Sigmoid colon (tissue), 6 donors: ENCODE measurements at regions not wholly inside any gene's neighbourhood (a gene's known extent, or its start where the extent isn't known, plus 50 kb on each side); places are given as distances from the start of the nearest gene placed in this dataset.

ENCODE experiments used
- DNase-seq: peaks from one replicate; pipeline ENCODE4 v3.0.0-alpha.2; 2019
- H3K27ac ChIP-seq, 4 donors: fragments of 200-600 bp; sonication (generic); one replicate each; pipeline ENCODE4 v1.5.1; 2016 to 2019; ENCODE audit warnings: mild to moderate bottlenecking in 1 of 4
- H3K27me3 ChIP-seq, 3 donors: fragments of 200-600 bp; sonication (generic); one replicate each; pipeline ENCODE4 v1.5.1; 2019; ENCODE audit warnings: mild to moderate bottlenecking in 1 of 3
- H3K36me3 ChIP-seq, 4 donors: fragments of 200-600 bp; sonication (generic); one replicate each; pipeline ENCODE4 v1.5.1; 2016 to 2019
- H3K4me1 ChIP-seq, 4 donors: fragments of 200-600 bp; sonication (generic); one replicate each; pipeline ENCODE4 v1.5.1; 2017 to 2019
- H3K4me3 ChIP-seq, 4 donors: fragments of 200-600 bp; sonication (generic); one replicate each; pipeline ENCODE4 v1.5.1; 2017 to 2019; ENCODE audit warnings: mild to moderate bottlenecking in 2 of 4, moderate library complexity in 1 of 4
- H3K9me3 ChIP-seq, 4 donors: fragments of 200-600 bp in 3 of 4; sonication (generic) in 3 of 4; one replicate each; pipeline versions ENCODE4 v1.5.1 to v1.6.1; 2013 to 2019
- EP300 ChIP-seq, 4 donors: sonication (generic); formaldehyde crosslinking; IDR thresholded peaks; one replicate each; pipeline ENCODE4 v1.6.1; 2017; ENCODE audit warnings: antibody characterized with exemption in 4 of 4
- POLR2A ChIP-seq, 2 donors: fragments of 450-650 bp; IDR thresholded peaks; one replicate each; pipeline ENCODE4 v1.6.1; 2016; ENCODE audit warnings: antibody characterized with exemption in 2 of 2, mild to moderate bottlenecking in 2 of 2, moderate library complexity in 2 of 2
- POLR2AphosphoS5 ChIP-seq, 4 donors: sonication (generic); formaldehyde crosslinking; IDR thresholded peaks; one replicate each; pipeline ENCODE4 v1.6.1; 2017; ENCODE audit warnings: antibody characterized with exemption in 4 of 4
- WGBS, 2 donors: extraction: QIAGEN DNeasy Blood & Tissue Kit; methylation state at CpG; one replicate each; pipeline ENCODE4 v1.1.7; 2013; 5-methylcytosine and 5-hydroxymethylcytosine counted together
- intact Hi-C: fragments of 100-400 bp; cut with DNase I; formaldehyde crosslinking; loops from one replicate; pipeline ENCODE4 v1.15.1; 2023
- TF ChIP-seq, protein P1 (sequence below), 4 experiments: fragments of 450-650 bp in 3 of 4; fragments of 200-600 bp in 1 of 4; IDR thresholded peaks; one replicate each; pipeline ENCODE4 v1.5.1; 2016 to 2019; ENCODE audit warnings: antibody characterized with exemption in 4 of 4, mild to moderate bottlenecking in 3 of 4, moderate library complexity in 2 of 4
- donor health status: healthy with polysubstance abuse.
- donor health status: healthy.

DNA sequence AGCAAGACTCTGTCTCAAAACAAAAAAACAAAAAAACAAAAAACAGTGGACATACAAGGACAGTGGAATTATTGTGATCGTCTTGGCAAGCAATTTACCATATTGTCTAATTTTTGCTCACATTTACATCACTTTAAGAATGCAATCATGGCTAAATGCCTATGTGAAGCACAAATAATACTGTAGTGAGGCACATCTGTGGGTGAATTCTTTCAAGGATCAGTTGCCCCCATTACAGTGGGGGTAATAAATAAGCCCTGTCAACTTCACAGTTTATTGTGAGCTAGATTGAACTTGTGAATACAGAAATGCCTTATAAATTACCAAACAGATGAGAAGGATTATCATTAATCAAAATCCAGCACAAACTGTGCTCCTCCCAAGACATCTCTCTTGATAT is 150.2 kb upstream of the PAPPA start:
- WGBS, 2 donors, result 85 to 91% methylated on average over 1 of the region's 1 CpG

DNA sequence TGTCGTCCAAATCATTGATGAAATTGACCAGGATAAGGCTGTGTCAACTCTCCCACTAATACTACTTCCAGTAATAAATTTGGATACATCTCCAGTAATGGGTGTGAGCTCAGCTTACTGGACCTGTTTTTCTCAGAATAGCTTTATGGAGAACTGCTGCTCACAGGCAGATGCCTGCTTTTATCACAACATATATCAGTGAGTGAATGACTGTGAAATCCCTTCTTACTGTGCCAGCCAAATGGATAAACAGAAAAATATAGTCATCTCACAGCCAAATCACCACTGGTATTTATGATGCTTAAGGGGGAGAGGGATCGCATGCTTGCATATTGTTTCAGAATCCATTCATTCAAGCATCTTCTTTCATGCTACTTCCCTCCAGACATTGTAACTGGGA is 148.4 kb upstream of the PAPPA start:
- H3K4me3 ChIP-seq, result no peak overlapping the region
- no peaks in the 10 kb centered on the region for H3K9me3 ChIP-seq
- no peaks in the 10 kb centered on the region for H3K4me1 ChIP-seq
- DNase-seq, result no peak
- TF ChIP-seq POLR2A (IDR thresholded peaks at IDR 0.05) (no peak), EP300 (IDR thresholded peaks at IDR 0.05) (no peak), POLR2AphosphoS5 (IDR thresholded peaks at IDR 0.05) (no peak)
- TF ChIP-seq, protein P1, sequence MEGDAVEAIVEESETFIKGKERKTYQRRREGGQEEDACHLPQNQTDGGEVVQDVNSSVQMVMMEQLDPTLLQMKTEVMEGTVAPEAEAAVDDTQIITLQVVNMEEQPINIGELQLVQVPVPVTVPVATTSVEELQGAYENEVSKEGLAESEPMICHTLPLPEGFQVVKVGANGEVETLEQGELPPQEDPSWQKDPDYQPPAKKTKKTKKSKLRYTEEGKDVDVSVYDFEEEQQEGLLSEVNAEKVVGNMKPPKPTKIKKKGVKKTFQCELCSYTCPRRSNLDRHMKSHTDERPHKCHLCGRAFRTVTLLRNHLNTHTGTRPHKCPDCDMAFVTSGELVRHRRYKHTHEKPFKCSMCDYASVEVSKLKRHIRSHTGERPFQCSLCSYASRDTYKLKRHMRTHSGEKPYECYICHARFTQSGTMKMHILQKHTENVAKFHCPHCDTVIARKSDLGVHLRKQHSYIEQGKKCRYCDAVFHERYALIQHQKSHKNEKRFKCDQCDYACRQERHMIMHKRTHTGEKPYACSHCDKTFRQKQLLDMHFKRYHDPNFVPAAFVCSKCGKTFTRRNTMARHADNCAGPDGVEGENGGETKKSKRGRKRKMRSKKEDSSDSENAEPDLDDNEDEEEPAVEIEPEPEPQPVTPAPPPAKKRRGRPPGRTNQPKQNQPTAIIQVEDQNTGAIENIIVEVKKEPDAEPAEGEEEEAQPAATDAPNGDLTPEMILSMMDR (IDR thresholded peaks at IDR 0.05), result no peak
- intact Hi-C loops, result no loop called here
- H3K27me3 ChIP-seq, result no peaks in the 10 kb centered on the region
- no peaks in the 10 kb centered on the region for H3K36me3 ChIP-seq
- no peak overlapping the region for H3K27ac ChIP-seq
- 74 to 75% methylated on average over 2 of the region's 2 CpGs for WGBS, 2 donors

More for the DNA sequence above, 150.2 kb upstream of the PAPPA start:
- Histone ChIP-seq H3K36me3 (no peaks in the 10 kb centered on the region), H3K4me3 (no peak overlapping the region), H3K27ac (no peak overlapping the region), H3K9me3 (no peaks in the 10 kb centered on the region), H3K4me1 (no peaks in the 10 kb centered on the region), H3K27me3 (no peaks in the 10 kb centered on the region)
- TF ChIP-seq EP300 (IDR thresholded peaks at IDR 0.05), result no peak
- TF ChIP-seq, protein P1 (IDR thresholded peaks at IDR 0.05), result no peak
- no peak for TF ChIP-seq POLR2A (IDR thresholded peaks at IDR 0.05)
- no peak for TF ChIP-seq POLR2AphosphoS5 (IDR thresholded peaks at IDR 0.05)
- no peak for DNase-seq
- intact Hi-C loops, result no loop called here

DNA sequence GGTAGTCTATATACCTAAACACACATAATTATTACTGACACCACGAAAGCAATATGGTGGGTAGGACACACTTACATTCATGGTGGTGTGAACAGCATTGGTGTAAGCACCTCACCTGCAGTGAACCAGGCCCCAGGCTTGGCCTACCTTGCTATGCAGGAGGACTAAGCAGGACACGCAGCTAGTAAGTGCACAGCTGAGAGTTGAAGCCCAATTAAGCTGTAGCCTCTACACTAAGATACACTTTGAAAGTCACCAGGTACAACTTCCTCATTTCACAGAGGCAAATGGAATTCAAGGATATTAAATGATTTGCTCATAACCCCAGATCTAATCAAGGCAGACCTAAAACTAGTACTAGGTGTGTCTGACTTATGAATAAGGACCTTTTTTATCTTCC is 145.8 kb upstream of the PAPPA start:
- intact Hi-C loops, result no loop called here

DNA sequence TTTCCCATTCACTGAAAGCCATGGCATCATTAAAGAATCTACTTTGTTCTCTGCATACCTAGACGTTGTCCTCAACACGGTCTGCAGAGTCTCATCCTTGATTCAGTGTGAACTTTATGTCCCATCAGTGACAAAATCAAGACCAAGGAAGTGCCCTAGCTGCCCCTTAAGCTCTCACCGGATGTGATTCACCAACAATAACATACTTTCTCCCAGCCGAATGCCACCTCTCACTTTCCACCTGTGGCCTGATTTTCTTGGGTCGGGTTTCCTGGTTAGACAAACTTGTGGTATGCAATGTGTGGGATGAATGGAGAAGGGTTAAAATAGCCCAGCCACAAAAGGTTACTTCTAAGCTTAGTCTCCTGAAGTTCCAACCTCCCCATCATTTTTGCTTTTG is 145.3 kb upstream of the PAPPA start:
- no peak for TF ChIP-seq EP300 (IDR thresholded peaks at IDR 0.05)
- TF ChIP-seq, protein P1 (IDR thresholded peaks at IDR 0.05), result no peak

More for the DNA sequence above, 145.8 kb upstream of the PAPPA start:
- H3K27me3 ChIP-seq, result no peaks in the 10 kb centered on the region
- H3K4me3 ChIP-seq, result no peak overlapping the region
- DNase-seq, result no peak
- TF ChIP-seq POLR2AphosphoS5 (IDR thresholded peaks at IDR 0.05), result no peak
- TF ChIP-seq, protein P1 (IDR thresholded peaks at IDR 0.05), result no peak
- no peak for TF ChIP-seq EP300 (IDR thresholded peaks at IDR 0.05)
- no peak for TF ChIP-seq POLR2A (IDR thresholded peaks at IDR 0.05)
- H3K4me1 ChIP-seq, result no peaks in the 10 kb centered on the region
- H3K27ac ChIP-seq, result no peak overlapping the region
- 56 to 76% methylated on average over 2 of the region's 2 CpGs for WGBS, 2 donors
- H3K9me3 ChIP-seq, result no peaks in the 10 kb centered on the region
- no peaks in the 10 kb centered on the region for H3K36me3 ChIP-seq

DNA sequence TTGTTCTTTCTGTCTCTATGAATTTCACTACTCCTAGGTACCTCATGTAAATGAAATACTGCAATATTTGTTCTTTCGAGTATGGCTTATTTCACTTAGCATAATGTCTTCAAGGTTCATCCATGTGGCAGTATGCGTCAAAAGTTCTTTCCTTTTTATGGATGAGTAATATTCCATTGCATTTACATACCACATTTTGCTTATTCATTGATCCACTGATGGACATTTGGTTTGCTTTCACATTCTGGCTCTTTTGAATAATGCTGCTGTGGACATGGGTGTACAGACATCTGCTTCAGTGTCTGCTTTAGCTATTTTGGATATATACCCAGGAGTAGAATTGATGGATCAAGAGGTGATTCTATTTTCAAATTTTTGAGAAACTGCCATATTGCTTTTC is 144.2 kb upstream of the PAPPA start:
- no peaks in the 10 kb centered on the region for H3K9me3 ChIP-seq
- intact Hi-C loops, result no loop called here
- H3K27ac ChIP-seq, result no peak overlapping the region
- no peak overlapping the region for H3K4me3 ChIP-seq
- TF ChIP-seq EP300 (IDR thresholded peaks at IDR 0.05), result no peak
- TF ChIP-seq POLR2AphosphoS5 (IDR thresholded peaks at IDR 0.05), result no peak
- TF ChIP-seq, protein P1 (IDR thresholded peaks at IDR 0.05), result no peak
- TF ChIP-seq POLR2A (IDR thresholded peaks at IDR 0.05), result no peak
- H3K27me3 ChIP-seq, result no peaks in the 10 kb centered on the region
- H3K4me1 ChIP-seq, result no peaks in the 10 kb centered on the region
- H3K36me3 ChIP-seq, result no peaks in the 10 kb centered on the region
- DNase-seq, result no peak
- WGBS, 2 donors, result 93 to 95% methylated on average over 2 of the region's 2 CpGs

More for the DNA sequence above, 145.3 kb upstream of the PAPPA start:
- Histone ChIP-seq H3K27me3 (no peaks in the 10 kb centered on the region), H3K27ac (no peak overlapping the region), H3K36me3 (no peaks in the 10 kb centered on the region), H3K9me3 (no peaks in the 10 kb centered on the region), H3K4me3 (no peak overlapping the region), H3K4me1 (no peaks in the 10 kb centered on the region)
- intact Hi-C loops, result no loop called here
- 58 to 71% methylated on average over 5 of the region's 5 CpGs for WGBS, 2 donors
- DNase-seq, result no peak
